HCT116 (cell line): ENCODE measurements at regions not wholly inside any gene's neighbourhood (a gene's known extent, or its start where the extent isn't known, plus 50 kb on each side); places are given as distances from the start of the nearest gene placed in this dataset.

Experiments
- ATAC-seq: fragments of 200-7000 bp; cut with Tn5 transposase; 2 replicates; pipeline ENCODE4 v1.9.1; 2020; ENCODE audit warnings: mild to moderate bottlenecking, moderate library complexity
- BruUV-seq: library from RNA; stranded (reverse); fragments of 400-500 nt; replicated peaks from 2 replicates; lab custom pipeline; 2021; lab: Mats Ljungman, UMichigan
- CTCF ChIA-PET: fragments of 300-600 bp; sonication (Branson Sonifier 250); formaldehyde crosslinking; loops from one replicate; lab custom pipeline; 2021; ENCODE audit warnings: antibody characterized with exemption; lab: Charles Lee
- POLR2A ChIA-PET: fragments of 300-600, 350-600 bp; sonication (Branson Sonifier 250); formaldehyde crosslinking; loops from one replicate; lab custom pipeline; 2021; ENCODE audit warnings: antibody characterized with exemption; lab: Charles Lee
- RAD21 ChIA-PET, 2 experiments: fragments of 300-600 bp; sonication (Branson Sonifier 250); formaldehyde crosslinking; loops; one replicate each; lab custom pipeline; 2023; ENCODE audit warnings: low total read pairs in 2 of 2; ENCODE audit not compliant: uncharacterized antibody in 2 of 2, unreplicated experiment in 2 of 2, low non-redundant PET in 1 of 2; lab: Charles Lee
- DNase-seq: peaks from one replicate; pipeline ENCODE4 v3.0.0-alpha.2; 2010; ENCODE audit warnings: low read depth, low spot score
- H2AFZ ChIP-seq: fragments of 200-600 bp; shearing (Covaris generic), sonication (generic); 2 replicates; pipeline ENCODE4 v1.6.1; 2017; ENCODE audit warnings: low read depth, mixed run types, mixed read lengths, antibody characterized with exemption, low read length; ENCODE audit not compliant: poor library complexity, severe bottlenecking
- H3K27ac ChIP-seq: 2 replicates; pipeline ENCODE4 v1.5.1; 2012; ENCODE audit warnings: low read depth, low read length
- H3K27me3 ChIP-seq: fragments of 200-600 bp; sonication (generic); 2 replicates; pipeline ENCODE4 v1.6.1; 2016; ENCODE audit warnings: mixed run types, low read length, mixed read lengths; ENCODE audit not compliant: insufficient read depth
- H3K36me3 ChIP-seq, 2 experiments: fragments of 200-500 bp in 1 of 2; fragments of 200-600 bp in 1 of 2; sonication (Bioruptor generic) in 1 of 2; sonication (generic) in 1 of 2; 2 replicates each; pipeline versions ENCODE4 v1.5.1 to v1.6.1; 2014 to 2016; ENCODE audit warnings: low read length in 2 of 2, inconsistent platforms in 1 of 2, mixed read lengths in 1 of 2, mixed run types in 1 of 2; ENCODE audit not compliant: insufficient read depth in 2 of 2, control insufficient read depth in 1 of 2
- H3K4me1 ChIP-seq, 2 experiments: fragments of 200-600 bp in 1 of 2; sonication (generic) in 1 of 2; 2 replicates each; pipeline versions ENCODE4 v1.5.1 to v1.6.1; 2012 to 2017; ENCODE audit warnings: low read length in 2 of 2, inconsistent platforms in 1 of 2, mild to moderate bottlenecking in 1 of 2, mixed read lengths in 1 of 2, mixed run types in 1 of 2, moderate library complexity in 1 of 2; ENCODE audit not compliant: insufficient read depth in 2 of 2, control insufficient read depth in 1 of 2
- H3K4me2 ChIP-seq: fragments of 200-600 bp; sonication (generic); 2 replicates; pipeline ENCODE4 v1.6.1; 2017; ENCODE audit warnings: mixed run types, low read length, mixed read lengths
- H3K4me3 ChIP-seq, 2 experiments: fragments of 200-600 bp in 1 of 2; sonication (generic) in 1 of 2; replicated peaks in 1 of 2; 2 replicates each; pipeline ENCODE4 v1.5.1; 2011 to 2016; ENCODE audit warnings: low read length in 2 of 2, control low read depth in 1 of 2, low read depth in 1 of 2, mild to moderate bottlenecking in 1 of 2, mixed read lengths in 1 of 2, mixed run types in 1 of 2
- H3K79me2 ChIP-seq: fragments of 200-600 bp; sonication (generic); 2 replicates; pipeline ENCODE4 v1.6.1; 2017; ENCODE audit warnings: mild to moderate bottlenecking, mixed run types, low read length, moderate library complexity, mixed read lengths; ENCODE audit not compliant: insufficient read depth
- H3K9ac ChIP-seq: fragments of 200-600 bp; sonication (generic); 2 replicates; pipeline ENCODE4 v1.6.1; 2016; ENCODE audit warnings: low read length, mixed read lengths
- H3K9me2 ChIP-seq: fragments of 200-600 bp; sonication (generic), shearing (Covaris generic); 2 replicates; pipeline ENCODE4 v1.6.1; 2017; ENCODE audit warnings: mixed run types, mild to moderate bottlenecking, moderate library complexity; ENCODE audit not compliant: insufficient read depth
- H3K9me3 ChIP-seq, 2 experiments: fragments of 200-500 bp in 1 of 2; fragments of 200-600 bp in 1 of 2; sonication (Bioruptor generic) in 1 of 2; sonication (generic) in 1 of 2; 2 replicates each; pipeline ENCODE4 v1.6.1; 2014 to 2017; ENCODE audit warnings: low read length in 2 of 2, mixed read lengths in 2 of 2, inconsistent platforms in 1 of 2, low read depth in 1 of 2, mild to moderate bottlenecking in 1 of 2, mixed run types in 1 of 2, moderate library complexity in 1 of 2; ENCODE audit not compliant: control insufficient read depth in 1 of 2, insufficient read depth in 1 of 2
- H4K20me1 ChIP-seq: fragments of 200-600 bp; sonication (generic), shearing (Covaris generic); 2 replicates; pipeline ENCODE4 v1.6.1; 2017; ENCODE audit warnings: mixed run types, mild to moderate bottlenecking, moderate library complexity; ENCODE audit not compliant: insufficient read depth
- CBX3 ChIP-seq: IDR thresholded peaks from 2 replicates; pipeline ENCODE4 v1.6.1; 2012; ENCODE audit warnings: low read depth
- EZH2 ChIP-seq: fragments of 200-600 bp; sonication (generic); IDR thresholded peaks from 2 replicates; pipeline ENCODE4 v1.6.1; 2017; ENCODE audit warnings: antibody characterized with exemption, mixed run types
- JUND ChIP-seq: IDR thresholded peaks from 2 replicates; pipeline ENCODE4 v1.6.1; 2012
- POLR2A ChIP-seq: IDR thresholded peaks from 2 replicates; pipeline ENCODE4 v1.7.0; 2011; ENCODE audit warnings: borderline replicate concordance; ENCODE audit not compliant: insufficient read depth, insufficient read length; ENCODE audit errors: extremely low read depth
- POLR2AphosphoS5 ChIP-seq: IDR thresholded peaks from 2 replicates; pipeline ENCODE4 v1.6.1; 2011; ENCODE audit warnings: mild to moderate bottlenecking, low read depth, low read length, moderate library complexity
- SIN3A ChIP-seq: IDR thresholded peaks from 2 replicates; pipeline ENCODE4 v1.6.1; 2012; ENCODE audit warnings: low read depth
- SP1 ChIP-seq: IDR thresholded peaks from 2 replicates; pipeline ENCODE4 v1.6.1; 2012; ENCODE audit warnings: low read depth
- TCF7L2 ChIP-seq: IDR thresholded peaks from 2 replicates; pipeline ENCODE4 v1.7.0; 2011; ENCODE audit warnings: borderline replicate concordance, inconsistent platforms; ENCODE audit not compliant: insufficient read depth, insufficient read length; ENCODE audit errors: extremely low read depth
- ZNF274 ChIP-seq: fragments of 200-500 bp; sonication (Bioruptor generic); IDR thresholded peaks from 2 replicates; pipeline ENCODE4 v1.6.1; 2014; ENCODE audit warnings: mild to moderate bottlenecking, low read depth, low read length, inconsistent platforms
- intact Hi-C: fragments of 100-400 bp; cut with micrococcal nuclease; formaldehyde crosslinking; loops from 2 replicates; pipeline ENCODE4 v1.10.0; 2022
- TF ChIP-seq, protein P1 (sequence below): IDR thresholded peaks from 2 replicates; pipeline ENCODE4 v1.6.1; 2011; ENCODE audit warnings: mild to moderate bottlenecking, low read length, moderate library complexity; ENCODE audit not compliant: insufficient replicate concordance; ENCODE audit errors: extremely low read depth
- TF ChIP-seq, protein P2 (sequence below): IDR thresholded peaks from 2 replicates; pipeline ENCODE4 v1.6.1; 2012

- no peaks in the 10 kb centered on the region for H3K4me1 ChIP-seq
- no peaks in the 10 kb centered on the region for H3K36me3 ChIP-seq
- CTCF ChIA-PET, result no interaction called here
- no peaks in the 10 kb centered on the region for H4K20me1 ChIP-seq
- ATAC-seq (no peak), DNase-seq (no peak)
- no peaks in the 10 kb centered on the region for H3K9me2 ChIP-seq
- no TSS peak for BruUV-seq
- no peaks in the 10 kb centered on the region for H3K79me2 ChIP-seq
- no peak overlapping the region for H3K9ac ChIP-seq
- TF ChIP-seq CBX3, result no peak
- TF ChIP-seq SIN3A, result no peak
- no peak for TF ChIP-seq ZNF274
- TF ChIP-seq, protein P1, sequence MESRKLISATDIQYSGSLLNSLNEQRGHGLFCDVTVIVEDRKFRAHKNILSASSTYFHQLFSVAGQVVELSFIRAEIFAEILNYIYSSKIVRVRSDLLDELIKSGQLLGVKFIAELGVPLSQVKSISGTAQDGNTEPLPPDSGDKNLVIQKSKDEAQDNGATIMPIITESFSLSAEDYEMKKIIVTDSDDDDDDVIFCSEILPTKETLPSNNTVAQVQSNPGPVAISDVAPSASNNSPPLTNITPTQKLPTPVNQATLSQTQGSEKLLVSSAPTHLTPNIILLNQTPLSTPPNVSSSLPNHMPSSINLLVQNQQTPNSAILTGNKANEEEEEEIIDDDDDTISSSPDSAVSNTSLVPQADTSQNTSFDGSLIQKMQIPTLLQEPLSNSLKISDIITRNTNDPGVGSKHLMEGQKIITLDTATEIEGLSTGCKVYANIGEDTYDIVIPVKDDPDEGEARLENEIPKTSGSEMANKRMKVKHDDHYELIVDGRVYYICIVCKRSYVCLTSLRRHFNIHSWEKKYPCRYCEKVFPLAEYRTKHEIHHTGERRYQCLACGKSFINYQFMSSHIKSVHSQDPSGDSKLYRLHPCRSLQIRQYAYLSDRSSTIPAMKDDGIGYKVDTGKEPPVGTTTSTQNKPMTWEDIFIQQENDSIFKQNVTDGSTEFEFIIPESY, result no peak
- TF ChIP-seq, protein P2, sequence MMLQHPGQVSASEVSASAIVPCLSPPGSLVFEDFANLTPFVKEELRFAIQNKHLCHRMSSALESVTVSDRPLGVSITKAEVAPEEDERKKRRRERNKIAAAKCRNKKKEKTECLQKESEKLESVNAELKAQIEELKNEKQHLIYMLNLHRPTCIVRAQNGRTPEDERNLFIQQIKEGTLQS, result no peak
- intact Hi-C loops, result no loop called here
- H3K4me2 ChIP-seq, result no peak overlapping the region
- RAD21 ChIA-PET, result no interaction called here
- no peak overlapping the region for H3K4me3 ChIP-seq
- no peaks in the 10 kb centered on the region for H3K27me3 ChIP-seq
- no peak overlapping the region for H2AFZ ChIP-seq
- H3K27ac ChIP-seq, result no peak overlapping the region
- POLR2A ChIA-PET, result no interaction called here
- H3K9me3 ChIP-seq, result no peaks in the 10 kb centered on the region
Observed at GRCh38 chr2:235419996-235420395, 73.8 kb upstream of the AGAP1 start.

DNA sequence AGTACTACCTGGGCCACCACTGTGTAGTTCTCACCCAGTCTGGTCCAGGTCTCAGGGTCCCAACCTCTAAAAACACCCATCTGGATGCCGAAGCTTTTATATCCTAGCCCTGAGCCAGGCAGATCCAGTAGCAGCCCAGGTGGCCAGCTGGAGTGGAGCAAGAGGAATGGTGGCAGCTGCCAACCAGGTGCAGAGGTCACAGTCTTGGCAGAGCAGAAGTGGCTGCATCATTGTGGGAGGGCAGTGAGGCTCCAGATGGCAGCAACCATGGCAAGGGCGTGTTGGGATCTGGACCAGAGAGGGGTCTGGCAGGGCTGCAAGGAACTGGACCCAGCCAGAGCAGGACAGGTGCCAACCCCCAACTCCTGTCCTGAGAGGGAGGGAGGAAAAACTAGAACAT, 72.2 kb upstream of the AGAP1 start:
- H3K79me2 ChIP-seq, result no peaks in the 10 kb centered on the region
- BruUV-seq, result no TSS peak
- ChIA-PET RAD21 (no interaction called here), CTCF (no interaction called here), POLR2A (no interaction called here)
- ATAC-seq (no peak), DNase-seq (no peak)
- H3K4me3 ChIP-seq, result no peak overlapping the region
- H3K9me2 ChIP-seq, result no peaks in the 10 kb centered on the region
- H3K27ac ChIP-seq, result no peak overlapping the region
- H3K4me2 ChIP-seq, result no peak overlapping the region
- H3K36me3 ChIP-seq, result no peaks in the 10 kb centered on the region
- H3K9ac ChIP-seq, result no peak overlapping the region
- no peaks in the 10 kb centered on the region for H3K9me3 ChIP-seq
- no peaks in the 10 kb centered on the region for H3K4me1 ChIP-seq
- intact Hi-C loops, result no loop called here
- H3K27me3 ChIP-seq, result no peaks in the 10 kb centered on the region
- no peak overlapping the region for H2AFZ ChIP-seq
- H4K20me1 ChIP-seq, result no peaks in the 10 kb centered on the region
- no peak for TF ChIP-seq POLR2AphosphoS5
- no peak for TF ChIP-seq TCF7L2
- no peak for TF ChIP-seq POLR2A
- TF ChIP-seq CBX3, result no peak
- TF ChIP-seq, protein P2, result no peak
- no peak for TF ChIP-seq EZH2
- TF ChIP-seq JUND, result no peak
- TF ChIP-seq, protein P1, result no peak
- no peak for TF ChIP-seq SP1
